Central memory CD8-positive, alpha-beta T cell (primary cell): ENCODE measurements at regions not wholly inside any gene's neighbourhood (a gene's known extent, or its start where the extent isn't known, plus 50 kb on each side); places are given as distances from the start of the nearest gene placed in this dataset.
"Not testable (repeated sequence)": the region's sequence is repeated elsewhere in the genome, so short reads cannot be mapped to it uniquely, and the experiment has no call there.

Source experiments
- ATAC-seq: fragments of 150-1000 bp; cut with Tn5 transposase; replicated peaks from 2 replicates; pipeline ENCODE4 v1.10.0; 2022; ENCODE audit warnings: mild to moderate bottlenecking, moderate FRiP score, moderate number of reproducible peaks; ENCODE audit not compliant: poor library complexity, severe bottlenecking; ENCODE audit errors: extremely low read depth
- DNase-seq, 2 donors: peaks; one replicate each; pipeline ENCODE4 v3.0.0; 2021; ENCODE audit warnings: low spot score in 2 of 2
- H3K27ac Mint-ChIP-seq: one replicate; pipeline ENCODE4 v1.8.0; 2022; ENCODE audit warnings: low read depth, mild to moderate bottlenecking, moderate library complexity, mixed read lengths
- H3K27me3 Mint-ChIP-seq: one replicate; pipeline ENCODE4 v1.8.0; 2022; ENCODE audit warnings: mixed read lengths
- H3K36me3 Mint-ChIP-seq: one replicate; pipeline ENCODE4 v1.8.0; 2022; ENCODE audit warnings: mild to moderate bottlenecking, moderate library complexity, mixed read lengths; ENCODE audit not compliant: insufficient read depth
- H3K4me1 Mint-ChIP-seq: one replicate; pipeline ENCODE4 v1.8.0; 2022; ENCODE audit warnings: mixed read lengths
- H3K4me3 Mint-ChIP-seq: one replicate; pipeline ENCODE4 v1.8.0; 2022; ENCODE audit warnings: mild to moderate bottlenecking, moderate library complexity, mixed read lengths
- H3K9me3 Mint-ChIP-seq: one replicate; pipeline ENCODE4 v1.8.0; 2022; ENCODE audit warnings: mixed read lengths

GRCh38 chrX:132302687-132303086 lies 83.4 kb upstream of the RAP2C start:
- H3K4me3 Mint-ChIP-seq, H3K36me3 Mint-ChIP-seq, DNase-seq, H3K9me3 Mint-ChIP-seq, ATAC-seq, H3K27me3 Mint-ChIP-seq, H3K4me1 Mint-ChIP-seq, H3K27ac Mint-ChIP-seq: not testable (repeated sequence)

- no peak overlapping the region for H3K4me3 Mint-ChIP-seq
- DNase-seq (no peak), ATAC-seq (no peak)
- H3K27ac Mint-ChIP-seq = no peak overlapping the region
- no peaks in the 10 kb centered on the region for H3K9me3 Mint-ChIP-seq
- peaks cover 5% of the 10 kb centered on the region for H3K4me1 Mint-ChIP-seq
- H3K27me3 Mint-ChIP-seq = no peaks in the 10 kb centered on the region
- no peaks in the 10 kb centered on the region for H3K36me3 Mint-ChIP-seq
Observed at GRCh38 chrX:132294776-132295495, 75.7 kb upstream of the RAP2C start.

- DNase-seq = no peak
Observed at GRCh38 chrX:132294192-132294591, 74.9 kb upstream of the RAP2C start.

GRCh38 chrX:132292793-132293192 lies 73.5 kb upstream of the RAP2C start:
- no peak for ATAC-seq
- Mint-ChIP-seq H3K4me3 (no peak overlapping the region), H3K27me3 (no peaks in the 10 kb centered on the region), H3K27ac (no peak overlapping the region), H3K9me3 (no peaks in the 10 kb centered on the region), H3K4me1 (peaks cover 6% of the 10 kb centered on the region), H3K36me3 (no peaks in the 10 kb centered on the region)
- no peak for DNase-seq

More at GRCh38 chrX:132294192-132294591, 74.9 kb upstream of the RAP2C start:
- no peaks in the 10 kb centered on the region for H3K36me3 Mint-ChIP-seq
- no peak for ATAC-seq
- H3K9me3 Mint-ChIP-seq = no peaks in the 10 kb centered on the region
- H3K27ac Mint-ChIP-seq = no peak overlapping the region
- H3K27me3 Mint-ChIP-seq = no peaks in the 10 kb centered on the region
- H3K4me3 Mint-ChIP-seq = no peak overlapping the region
- peaks cover 5% of the 10 kb centered on the region for H3K4me1 Mint-ChIP-seq

GRCh38 chrX:132277953-132278614 lies 58.8 kb upstream of the RAP2C start:
- Mint-ChIP-seq H3K36me3 (no peaks in the 10 kb centered on the region), H3K9me3 (no peaks in the 10 kb centered on the region), H3K4me3 (no peak overlapping the region), H3K4me1 (no peaks in the 10 kb centered on the region), H3K27ac (no peak overlapping the region), H3K27me3 (no peaks in the 10 kb centered on the region)
- DNase-seq = no peak
- ATAC-seq = no peak

- DNase-seq (no peak), ATAC-seq (no peak)
- Mint-ChIP-seq H3K9me3 (no peaks in the 10 kb centered on the region), H3K4me1 (no peaks in the 10 kb centered on the region), H3K27me3 (no peaks in the 10 kb centered on the region), H3K27ac (no peak overlapping the region), H3K4me3 (no peak overlapping the region), H3K36me3 (no peaks in the 10 kb centered on the region)
Observed at GRCh38 chrX:132272826-132273225, 53.6 kb upstream of the RAP2C start.

- H3K9me3 Mint-ChIP-seq = no peaks in the 10 kb centered on the region
- H3K27ac Mint-ChIP-seq = peak overlapping the region; percentile 11
- H3K4me1 Mint-ChIP-seq = no peaks in the 10 kb centered on the region
- H3K36me3 Mint-ChIP-seq = no peaks in the 10 kb centered on the region
- no peak overlapping the region for H3K4me3 Mint-ChIP-seq
- ATAC-seq = no peak
- no peak for DNase-seq
- H3K27me3 Mint-ChIP-seq = no peaks in the 10 kb centered on the region
Observed at GRCh38 chrX:132271311-132271778, 52.1 kb upstream of the RAP2C start.

- H3K36me3 Mint-ChIP-seq = no peaks in the 10 kb centered on the region
- peak overlapping the region; percentile 11 for H3K27ac Mint-ChIP-seq
- ATAC-seq (no peak), DNase-seq (no peak)
- H3K4me1 Mint-ChIP-seq = no peaks in the 10 kb centered on the region
- H3K4me3 Mint-ChIP-seq = no peak overlapping the region
- no peaks in the 10 kb centered on the region for H3K9me3 Mint-ChIP-seq
- H3K27me3 Mint-ChIP-seq = no peaks in the 10 kb centered on the region
Observed at GRCh38 chrX:132270699-132271098, 51.5 kb upstream of the RAP2C start.

GRCh38 chrX:132270021-132270420 lies 50.8 kb upstream of the RAP2C start:
- no peaks in the 10 kb centered on the region for H3K9me3 Mint-ChIP-seq
- no peaks in the 10 kb centered on the region for H3K36me3 Mint-ChIP-seq
- H3K27me3 Mint-ChIP-seq = no peaks in the 10 kb centered on the region
- DNase-seq (no peak), ATAC-seq (no peak)
- no peak overlapping the region for H3K27ac Mint-ChIP-seq
- no peak overlapping the region for H3K4me3 Mint-ChIP-seq
- no peaks in the 10 kb centered on the region for H3K4me1 Mint-ChIP-seq
